ENCODE measurements at regions not wholly inside any gene's neighbourhood (a gene's known extent, or its start where the extent isn't known, plus 50 kb on each side); places are given as distances from the start of the nearest gene placed in this dataset.
"Not testable (repeated sequence)": the region's sequence is repeated elsewhere in the genome, so short reads cannot be mapped to it uniquely, and the experiment has no call there.

- TF ChIP-seq ZNF274 (IDR thresholded peaks at IDR 0.05; ENCODE audit: low read depth, low read length); YY1 (IDR thresholded peaks at IDR 0.05; ENCODE audit: insufficient read depth, insufficient read length); SUZ12 (IDR thresholded peaks at IDR 0.05; ENCODE audit: extremely low read depth, insufficient read depth, insufficient read length): not testable (repeated sequence)
These were observed 252.0 kb downstream of the GOLGA6L6 start for GRCh38 chr15:20289538-20290103.
